Smooth muscle cell (in vitro differentiated cells): ENCODE measurements at regions not wholly inside any gene's neighbourhood (a gene's known extent, or its start where the extent isn't known, plus 50 kb on each side); places are given as distances from the start of the nearest gene placed in this dataset.

Experiments
- DNase-seq: peaks from one replicate; lab custom pipeline; 2025; ENCODE audit not compliant: unreplicated experiment; lab: John Stamatoyannopoulos, UW
- H2AFZ ChIP-seq: fragments of 200-600 bp; sonication (generic); 2 replicates; pipeline ENCODE4 v1.6.0; 2016; ENCODE audit warnings: antibody characterized with exemption, low read depth, mild to moderate bottlenecking
- H3F3A ChIP-seq: fragments of 200-600 bp; sonication (generic); 2 replicates; pipeline ENCODE4 v1.6.0; 2017; ENCODE audit warnings: antibody characterized with exemption, low read depth
- H3K27ac ChIP-seq: fragments of 200-600 bp; sonication (generic); 2 replicates; pipeline ENCODE4 v1.5.1; 2016; ENCODE audit warnings: low read depth, mild to moderate bottlenecking
- H3K27me3 ChIP-seq: fragments of 200-600 bp; sonication (generic); 2 replicates; pipeline ENCODE4 v1.6.1; 2016; ENCODE audit warnings: low read depth, mild to moderate bottlenecking
- H3K36me3 ChIP-seq: fragments of 200-600 bp; sonication (generic); 2 replicates; pipeline ENCODE4 v1.5.1; 2016; ENCODE audit warnings: low read depth
- H3K4me1 ChIP-seq: fragments of 200-600 bp; sonication (generic); 2 replicates; pipeline ENCODE4 v1.5.1; 2016; ENCODE audit warnings: low read depth
- H3K4me2 ChIP-seq: fragments of 200-600 bp; sonication (generic); 2 replicates; pipeline ENCODE4 v1.6.0; 2016; ENCODE audit warnings: mild to moderate bottlenecking
- H3K4me3 ChIP-seq: fragments of 200-600 bp; sonication (generic); 2 replicates; pipeline ENCODE4 v1.5.1; 2016; ENCODE audit warnings: mild to moderate bottlenecking
- H3K79me2 ChIP-seq: fragments of 200-600 bp; sonication (generic); 2 replicates; pipeline ENCODE4 v1.6.0; 2016; ENCODE audit warnings: low read depth, mild to moderate bottlenecking
- H3K9ac ChIP-seq: fragments of 200-600 bp; sonication (generic); 2 replicates; pipeline ENCODE4 v1.6.0; 2016; ENCODE audit warnings: low read depth
- H3K9me3 ChIP-seq: fragments of 200-600 bp; sonication (generic); replicated peaks from 2 replicates; pipeline ENCODE4 v1.5.1; 2016; ENCODE audit warnings: low read depth
- H4K20me1 ChIP-seq: fragments of 200-600 bp; sonication (generic); 2 replicates; pipeline ENCODE4 v1.6.0; 2016; ENCODE audit warnings: low read depth
- WGBS: methylation state at CpG from one replicate; pipeline ENCODE4 v1.1.7; 2016; ENCODE audit warnings: low lambda C conversion rate; 5-methylcytosine and 5-hydroxymethylcytosine counted together
- TF ChIP-seq, protein P1 (sequence below): fragments of 200-600 bp; sonication (generic); IDR thresholded peaks from 2 replicates; pipeline ENCODE4 v1.5.1; 2017; ENCODE audit warnings: borderline replicate concordance, mild to moderate bottlenecking, antibody characterized with exemption; ENCODE audit not compliant: insufficient read depth, poor library complexity, severe bottlenecking

DNA sequence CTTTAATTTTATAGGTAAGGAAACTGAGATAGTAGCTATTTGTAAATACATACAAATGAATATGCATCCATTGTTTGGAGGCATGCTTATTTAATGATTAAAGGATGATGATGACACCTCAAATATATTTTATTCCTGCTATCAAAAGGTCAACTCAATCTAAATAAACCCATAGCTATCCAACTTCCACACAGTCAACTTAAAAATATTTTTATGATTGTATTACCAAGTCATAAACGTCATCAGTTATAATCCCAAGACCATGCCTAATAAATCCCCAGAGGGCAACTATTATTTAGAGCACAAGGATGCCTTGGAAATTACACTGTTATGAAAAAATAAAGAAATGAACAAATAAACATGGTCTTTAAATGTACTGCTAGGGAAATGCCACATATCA, 102.1 kb downstream of the MPP7 start:
- no peak overlapping the region for H3K9ac ChIP-seq
- TF ChIP-seq, protein P1, sequence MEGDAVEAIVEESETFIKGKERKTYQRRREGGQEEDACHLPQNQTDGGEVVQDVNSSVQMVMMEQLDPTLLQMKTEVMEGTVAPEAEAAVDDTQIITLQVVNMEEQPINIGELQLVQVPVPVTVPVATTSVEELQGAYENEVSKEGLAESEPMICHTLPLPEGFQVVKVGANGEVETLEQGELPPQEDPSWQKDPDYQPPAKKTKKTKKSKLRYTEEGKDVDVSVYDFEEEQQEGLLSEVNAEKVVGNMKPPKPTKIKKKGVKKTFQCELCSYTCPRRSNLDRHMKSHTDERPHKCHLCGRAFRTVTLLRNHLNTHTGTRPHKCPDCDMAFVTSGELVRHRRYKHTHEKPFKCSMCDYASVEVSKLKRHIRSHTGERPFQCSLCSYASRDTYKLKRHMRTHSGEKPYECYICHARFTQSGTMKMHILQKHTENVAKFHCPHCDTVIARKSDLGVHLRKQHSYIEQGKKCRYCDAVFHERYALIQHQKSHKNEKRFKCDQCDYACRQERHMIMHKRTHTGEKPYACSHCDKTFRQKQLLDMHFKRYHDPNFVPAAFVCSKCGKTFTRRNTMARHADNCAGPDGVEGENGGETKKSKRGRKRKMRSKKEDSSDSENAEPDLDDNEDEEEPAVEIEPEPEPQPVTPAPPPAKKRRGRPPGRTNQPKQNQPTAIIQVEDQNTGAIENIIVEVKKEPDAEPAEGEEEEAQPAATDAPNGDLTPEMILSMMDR: no peak
- H3K4me1 ChIP-seq: no peaks in the 10 kb centered on the region
- no peaks in the 10 kb centered on the region for H3K79me2 ChIP-seq
- no peak for DNase-seq
- no peak overlapping the region for H2AFZ ChIP-seq
- no peaks in the 10 kb centered on the region for H3F3A ChIP-seq
- H3K9me3 ChIP-seq: no peaks in the 10 kb centered on the region
- H3K27ac ChIP-seq: no peak overlapping the region
- H3K27me3 ChIP-seq: no peaks in the 10 kb centered on the region
- no peaks in the 10 kb centered on the region for H4K20me1 ChIP-seq
- WGBS: 82% methylated on average over 1 of the region's 1 CpG
- no peaks in the 10 kb centered on the region for H3K36me3 ChIP-seq
- H3K4me3 ChIP-seq: no peak overlapping the region
- no peak overlapping the region for H3K4me2 ChIP-seq

DNA sequence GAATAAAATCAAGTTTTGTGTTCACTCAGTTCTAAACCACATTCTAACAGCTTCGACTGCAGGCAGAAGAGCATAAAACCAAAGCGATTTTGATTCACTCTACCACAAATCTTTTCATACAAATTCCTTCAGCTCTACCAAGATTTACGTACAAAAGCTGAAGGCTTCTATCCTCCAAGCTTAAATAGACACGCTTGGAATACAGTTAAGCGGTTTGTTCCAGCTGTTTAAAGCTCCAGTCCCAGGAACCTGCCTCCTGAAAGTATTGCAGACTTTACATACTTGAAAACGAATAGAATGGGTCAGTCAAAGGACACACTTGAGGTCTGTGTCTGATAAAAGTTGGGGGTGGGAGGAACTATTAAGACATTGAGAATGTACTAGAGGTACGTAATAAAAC, 102.9 kb downstream of the MPP7 start:
- Histone ChIP-seq H3K4me3 (no peak overlapping the region), H3K27ac (no peak overlapping the region), H3K4me2 (no peak overlapping the region), H4K20me1 (no peaks in the 10 kb centered on the region), H3K4me1 (no peaks in the 10 kb centered on the region), H3F3A (no peaks in the 10 kb centered on the region), H3K9ac (no peak overlapping the region), H3K27me3 (peaks cover under 1% of the 10 kb centered on the region), H3K36me3 (no peaks in the 10 kb centered on the region), H2AFZ (no peak overlapping the region), H3K79me2 (no peaks in the 10 kb centered on the region), H3K9me3 (no peaks in the 10 kb centered on the region)
- 86% methylated on average over 7 of the region's 7 CpGs for WGBS
- TF ChIP-seq, protein P1: no peak
- DNase-seq: no peak

DNA sequence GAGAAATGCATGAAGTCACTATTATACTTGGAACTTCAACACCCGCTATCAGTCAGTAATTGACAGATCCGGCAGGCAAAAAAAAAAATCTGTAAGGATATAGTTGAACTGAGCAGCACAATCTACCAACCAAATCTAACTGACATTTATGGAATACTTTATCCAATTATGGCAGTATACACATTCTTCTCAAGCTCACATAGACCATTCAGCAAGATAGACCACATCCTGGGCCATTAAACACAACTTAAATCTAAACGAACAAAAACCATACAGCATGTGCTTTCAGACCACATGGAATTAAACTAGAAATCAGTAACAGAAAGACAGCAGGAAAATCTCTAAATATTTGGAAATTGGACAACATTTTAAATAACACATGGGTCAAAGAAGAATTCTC, 112.7 kb downstream of the MPP7 start:
- TF ChIP-seq, protein P1: no peak
- H3K4me1 ChIP-seq: no peaks in the 10 kb centered on the region
- no peak overlapping the region for H3K4me2 ChIP-seq
- no peak overlapping the region for H3K27ac ChIP-seq
- no peaks in the 10 kb centered on the region for H3K36me3 ChIP-seq
- no peak for DNase-seq
- 83% methylated on average over 3 of the region's 3 CpGs for WGBS
- no peak overlapping the region for H2AFZ ChIP-seq
- no peaks in the 10 kb centered on the region for H3F3A ChIP-seq
- peaks cover 5% of the 10 kb centered on the region for H3K27me3 ChIP-seq
- H4K20me1 ChIP-seq: no peaks in the 10 kb centered on the region
- no peak overlapping the region for H3K9ac ChIP-seq
- H3K9me3 ChIP-seq: no peaks in the 10 kb centered on the region
- no peak overlapping the region for H3K4me3 ChIP-seq
- no peaks in the 10 kb centered on the region for H3K79me2 ChIP-seq

DNA sequence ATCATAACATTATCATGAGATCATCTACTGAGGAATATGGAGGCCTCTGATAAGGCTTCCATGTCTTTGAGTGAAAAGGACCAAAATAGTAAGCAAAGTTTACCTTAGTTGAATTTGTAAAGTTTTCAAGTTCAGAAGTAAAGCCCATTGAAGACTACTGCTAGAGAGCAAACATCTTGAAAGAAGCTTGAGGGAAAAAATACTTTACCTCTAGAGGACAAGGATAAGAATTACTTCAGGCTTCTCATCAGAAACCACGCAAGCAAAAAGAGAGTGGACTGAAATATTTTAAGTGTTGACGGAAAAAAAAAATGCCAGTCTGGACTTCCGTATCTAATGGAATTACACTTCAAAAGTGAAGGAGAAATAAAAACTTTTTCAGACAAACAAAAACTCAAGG, 114.3 kb downstream of the MPP7 start:
- TF ChIP-seq, protein P1: no peak
- no peaks in the 10 kb centered on the region for H3K9me3 ChIP-seq
- no peaks in the 10 kb centered on the region for H3K36me3 ChIP-seq
- no peak overlapping the region for H3K4me3 ChIP-seq
- no peak overlapping the region for H2AFZ ChIP-seq
- no peaks in the 10 kb centered on the region for H3K79me2 ChIP-seq
- no peaks in the 10 kb centered on the region for H3F3A ChIP-seq
- 90% methylated on average over 3 of the region's 3 CpGs for WGBS
- H3K27ac ChIP-seq: no peak overlapping the region
- H3K4me2 ChIP-seq: no peak overlapping the region
- H3K4me1 ChIP-seq: no peaks in the 10 kb centered on the region
- DNase-seq: no peak
- no peak overlapping the region for H3K9ac ChIP-seq
- H3K27me3 ChIP-seq: no peaks in the 10 kb centered on the region
- H4K20me1 ChIP-seq: no peaks in the 10 kb centered on the region
